ENCODE measurements at regions not wholly inside any gene's neighbourhood (a gene's known extent, or its start where the extent isn't known, plus 50 kb on each side); places are given as distances from the start of the nearest gene placed in this dataset.
"Not testable (repeated sequence)": the region's sequence is repeated elsewhere in the genome, so short reads cannot be mapped to it uniquely, and the experiment has no call there.

- in situ Hi-C loops (cut with HindIII; ENCODE audit: low sequenced_read_pairs): no loop called here
These were observed 177.4 kb upstream of the RREB1 start for GRCh38 chr6:6930223-6930880.

DNA sequence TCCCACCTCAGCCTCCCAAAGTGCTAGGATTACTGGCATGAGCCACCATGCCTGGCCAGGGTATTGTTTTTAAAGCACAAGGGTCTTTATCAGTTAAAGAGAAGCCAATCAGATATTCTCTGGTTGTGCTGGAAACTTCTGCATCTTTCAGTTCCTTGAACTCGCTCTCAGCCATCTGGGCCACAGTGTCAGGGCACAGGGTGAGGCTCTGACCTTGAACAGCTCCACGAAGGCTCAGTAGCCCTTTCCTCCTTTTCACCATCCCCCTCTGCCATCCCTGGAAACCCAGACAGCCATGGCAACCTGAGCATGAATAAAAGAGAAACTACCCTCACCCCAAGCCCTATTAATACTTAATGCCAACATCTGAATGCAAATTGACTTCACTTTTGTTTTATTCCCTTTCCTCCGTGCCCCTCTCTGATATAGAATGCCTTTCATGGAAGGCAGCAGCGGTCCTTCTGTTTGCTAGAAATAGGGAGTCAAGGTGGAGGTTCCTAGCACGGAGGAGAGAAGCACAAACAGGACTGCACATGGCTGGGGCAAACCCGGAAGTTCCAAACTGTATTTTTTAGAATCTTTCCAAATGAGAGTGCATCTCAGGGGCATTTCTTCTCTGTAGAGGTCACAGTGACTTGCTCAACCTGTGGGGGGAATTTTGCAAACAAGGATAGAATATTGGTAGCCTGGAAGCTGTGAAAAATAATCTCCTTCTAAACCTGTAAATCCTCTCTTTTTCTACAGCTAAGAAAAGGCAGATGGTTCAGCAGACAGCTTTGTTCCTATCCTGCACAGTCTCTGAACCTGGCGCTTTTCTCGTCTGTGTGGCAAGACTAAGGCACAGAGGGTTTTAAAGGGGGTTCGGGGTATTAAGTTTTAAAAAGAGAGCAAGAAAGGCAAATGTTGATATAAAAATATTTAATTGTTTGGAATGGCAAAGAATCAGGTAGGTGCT is 176.4 kb upstream of the RREB1 start:
- in situ Hi-C loops (cut with HindIII; ENCODE audit: low sequenced_read_pairs): no loop called here

- in situ Hi-C loops (cut with HindIII; ENCODE audit: low sequenced_read_pairs): no loop called here
These were observed 175.4 kb upstream of the RREB1 start for GRCh38 chr6:6932341-6932740.

- in situ Hi-C loops (cut with HindIII; ENCODE audit: low sequenced_read_pairs): no loop called here
These were observed 174.8 kb upstream of the RREB1 start for GRCh38 chr6:6932968-6933367.

GRCh38 chr6:6940031-6941025 is 167.4 kb upstream of the RREB1 start:
- in situ Hi-C loops (cut with HindIII; ENCODE audit: low sequenced_read_pairs): no loop called here

DNA sequence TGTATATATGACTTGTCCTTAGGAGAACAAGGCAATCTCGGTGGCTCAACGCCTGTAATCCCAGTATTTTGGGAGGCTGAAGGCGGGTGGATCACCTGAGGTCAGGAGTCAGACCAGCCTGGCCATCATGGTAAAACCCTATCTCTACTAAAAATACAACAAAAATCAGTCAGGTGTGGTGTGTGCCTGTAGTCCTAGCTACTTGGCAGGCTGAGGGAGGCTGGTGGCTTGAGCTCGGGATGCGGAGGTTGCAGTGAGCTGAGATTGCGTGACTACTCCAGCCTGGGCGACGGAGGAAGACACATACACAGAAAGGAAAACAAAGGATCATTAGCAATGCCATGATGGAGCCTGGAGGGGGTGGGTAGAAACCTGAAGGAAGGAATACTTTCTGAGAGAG is 166.6 kb upstream of the RREB1 start:
- in situ Hi-C loops (cut with HindIII; ENCODE audit: low sequenced_read_pairs): no loop called here

- in situ Hi-C loops (cut with HindIII; ENCODE audit: low sequenced_read_pairs): no loop called here
These were observed 165.7 kb upstream of the RREB1 start for GRCh38 chr6:6942091-6942490.

DNA sequence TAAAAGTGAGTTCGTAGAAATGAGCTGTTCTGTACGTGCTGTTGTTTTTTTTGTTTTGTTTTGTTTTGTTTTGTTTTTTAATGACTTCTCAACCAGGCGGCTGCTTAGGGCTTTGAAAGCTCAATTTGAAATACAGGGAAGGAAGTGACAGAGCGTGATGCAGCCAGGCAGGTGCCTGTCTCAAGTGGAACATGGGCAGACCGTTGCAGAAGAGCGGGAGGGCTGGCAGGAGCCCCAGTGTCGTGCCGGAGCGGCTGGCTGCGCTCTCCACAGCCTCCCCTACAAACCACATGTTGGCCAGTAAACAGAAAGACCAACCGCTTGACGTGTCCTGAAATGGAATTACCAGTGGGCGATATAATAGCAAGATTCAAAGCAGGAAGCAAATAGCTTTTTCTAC is 164.9 kb upstream of the RREB1 start:
- in situ Hi-C loops (cut with HindIII; ENCODE audit: low sequenced_read_pairs): no loop called here

- in situ Hi-C loops (cut with HindIII; ENCODE audit: low sequenced_read_pairs): no loop called here
These were observed 164.3 kb upstream of the RREB1 start for GRCh38 chr6:6943421-6943820.

DNA sequence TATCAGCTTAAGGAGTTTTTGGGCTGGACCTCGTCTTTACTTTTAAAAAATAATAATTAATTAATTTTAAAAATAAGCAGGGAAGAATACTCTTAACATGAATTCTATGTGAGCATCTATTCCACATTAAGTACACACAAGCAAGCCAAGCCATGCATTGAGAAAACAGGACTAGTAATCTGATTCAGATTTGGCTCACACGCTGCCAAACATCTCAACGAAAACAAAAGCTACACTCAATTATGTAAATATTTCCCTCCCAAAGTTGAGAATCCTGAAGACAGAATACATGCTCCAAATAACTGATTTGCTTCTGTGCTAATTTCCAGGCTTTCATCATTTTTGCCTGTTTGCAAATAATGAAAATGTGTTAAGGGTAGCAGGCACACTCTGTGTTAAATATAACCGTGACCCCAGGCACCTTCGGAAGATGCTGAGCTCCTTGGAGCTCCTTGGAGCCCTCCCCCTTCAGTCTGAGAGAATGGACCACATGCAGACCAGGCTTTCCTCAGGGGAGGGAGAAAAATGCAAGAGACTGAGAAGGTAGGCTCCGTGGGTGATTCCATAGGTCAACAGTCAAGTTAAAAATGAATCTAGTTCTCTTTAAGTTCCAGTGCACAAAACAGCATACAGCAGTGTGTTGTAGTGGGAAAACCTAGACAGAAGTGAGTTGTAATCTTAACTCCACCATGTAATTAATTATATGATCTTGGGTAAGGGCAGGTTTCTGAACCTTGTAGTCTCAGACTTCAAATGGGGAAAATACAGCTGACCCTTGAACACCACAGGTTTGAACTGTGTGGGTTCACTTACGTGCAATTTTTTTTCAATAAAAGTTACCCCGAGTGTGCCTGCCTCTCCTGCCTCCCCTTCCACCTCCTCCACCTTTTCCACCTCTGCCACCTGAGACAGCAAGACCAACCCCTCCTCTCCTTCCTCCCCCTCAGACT is 161.3 kb upstream of the RREB1 start:
- in situ Hi-C loops (cut with HindIII; ENCODE audit: low sequenced_read_pairs): no loop called here

DNA sequence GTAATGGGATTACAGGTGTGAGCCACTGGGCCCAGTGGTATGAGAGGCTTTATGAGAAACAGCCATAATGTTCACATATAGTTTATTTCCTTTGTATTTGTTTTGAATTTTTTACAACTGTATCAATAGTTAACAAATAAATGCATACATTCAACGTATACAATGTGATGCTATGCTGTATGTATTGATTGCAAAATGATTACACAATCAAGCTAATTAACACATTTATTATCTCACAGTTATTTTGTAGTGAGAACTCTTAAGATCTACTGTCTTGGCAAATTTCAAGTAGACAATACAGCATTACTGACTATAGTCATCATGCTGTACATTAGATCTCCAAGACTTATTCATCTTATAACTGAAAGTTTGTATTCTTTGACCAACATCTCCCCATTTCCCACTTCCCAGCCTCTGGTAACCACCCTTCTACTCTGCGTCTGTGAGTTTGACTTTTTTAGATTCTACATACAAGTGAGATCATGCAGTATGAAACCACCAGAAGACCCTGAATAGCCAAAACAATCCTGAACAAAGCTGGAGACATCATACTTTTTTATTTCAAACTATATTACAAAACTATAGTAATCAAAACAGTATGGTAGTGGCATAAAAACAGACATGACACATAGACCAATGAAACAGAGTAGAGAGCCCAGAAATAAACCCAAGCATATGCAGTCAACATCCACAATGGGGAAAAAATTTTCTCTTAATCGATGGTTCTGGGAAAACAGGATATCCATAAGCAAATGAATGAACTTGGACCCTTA is 157.2 kb upstream of the RREB1 start:
- in situ Hi-C loops (cut with HindIII; ENCODE audit: low sequenced_read_pairs): no loop called here

DNA sequence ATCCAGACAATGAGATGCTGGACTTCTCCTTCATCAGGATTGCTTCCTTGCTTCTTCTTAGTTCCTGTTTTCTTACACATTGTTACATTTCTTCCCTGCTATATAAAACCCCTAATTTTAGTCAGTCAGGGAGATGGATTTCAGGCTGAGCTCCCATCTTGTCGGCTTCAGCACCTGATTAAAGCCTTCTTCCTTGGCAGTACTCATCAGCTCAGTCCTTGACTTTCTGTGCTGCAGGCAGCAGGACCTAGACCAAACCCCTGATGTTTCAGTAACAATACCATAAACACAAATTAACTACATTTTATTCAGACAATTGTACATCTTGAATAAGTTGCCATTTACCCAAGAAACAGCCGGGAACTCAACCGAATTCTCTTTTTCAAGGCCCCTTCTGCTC is 156.4 kb upstream of the RREB1 start:
- in situ Hi-C loops (cut with HindIII; ENCODE audit: low sequenced_read_pairs): no loop called here

DNA sequence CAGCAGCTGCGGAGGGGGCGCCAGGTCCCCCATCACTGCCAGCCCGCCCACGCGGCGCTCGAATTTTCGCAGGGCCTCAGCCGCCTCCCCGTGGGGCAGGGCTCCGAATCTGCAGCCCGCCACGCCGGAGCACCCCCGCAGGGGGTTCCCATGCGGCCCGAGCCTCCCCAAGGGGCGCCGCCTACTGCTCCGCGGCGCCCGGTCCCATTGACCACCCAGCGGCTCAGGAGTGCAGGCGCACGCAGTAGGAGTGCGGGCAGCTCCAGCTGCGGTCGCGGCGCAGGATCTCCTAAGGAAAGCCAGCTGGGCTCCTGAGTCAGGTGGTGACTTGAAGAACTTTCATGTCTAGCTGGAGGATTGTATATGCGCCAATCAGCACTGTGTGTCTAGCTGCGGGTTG is 155.3 kb upstream of the RREB1 start:
- in situ Hi-C loops (cut with HindIII; ENCODE audit: low sequenced_read_pairs): no loop called here

DNA sequence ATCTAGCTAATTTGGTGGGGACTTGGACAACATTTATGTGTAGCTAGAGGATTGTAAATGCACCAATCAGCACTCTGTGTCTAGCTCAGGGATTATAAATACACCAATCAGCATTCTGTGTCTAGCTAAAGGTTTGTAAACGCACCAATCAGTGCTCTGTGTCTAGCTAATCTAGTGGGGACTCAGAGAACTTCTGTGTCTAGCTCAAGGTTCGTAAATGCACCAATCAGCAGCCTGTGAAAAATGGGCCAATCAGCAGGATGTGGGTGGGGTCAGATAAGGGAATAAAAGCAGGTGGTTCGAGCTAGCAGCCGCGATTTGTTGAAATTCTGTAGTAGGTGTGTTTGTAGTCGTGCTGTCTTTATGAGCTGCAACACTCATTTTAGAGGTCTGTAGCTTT is 154.8 kb upstream of the RREB1 start:
- in situ Hi-C loops (cut with HindIII; ENCODE audit: low sequenced_read_pairs): not testable (repeated sequence)

- in situ Hi-C loops (cut with HindIII; ENCODE audit: low sequenced_read_pairs): no loop called here
These were observed 147.1 kb upstream of the RREB1 start for GRCh38 chr6:6960571-6961251.

GRCh38 chr6:6962086-6962485 is 145.7 kb upstream of the RREB1 start:
- in situ Hi-C loops (cut with HindIII; ENCODE audit: low sequenced_read_pairs): no loop called here

- in situ Hi-C loops (cut with HindIII; ENCODE audit: low sequenced_read_pairs): no loop called here
These were observed 145.1 kb upstream of the RREB1 start for GRCh38 chr6:6962699-6963098.

GRCh38 chr6:6963390-6963789 is 144.4 kb upstream of the RREB1 start:
- in situ Hi-C loops (cut with HindIII; ENCODE audit: low sequenced_read_pairs): not testable (repeated sequence)

DNA sequence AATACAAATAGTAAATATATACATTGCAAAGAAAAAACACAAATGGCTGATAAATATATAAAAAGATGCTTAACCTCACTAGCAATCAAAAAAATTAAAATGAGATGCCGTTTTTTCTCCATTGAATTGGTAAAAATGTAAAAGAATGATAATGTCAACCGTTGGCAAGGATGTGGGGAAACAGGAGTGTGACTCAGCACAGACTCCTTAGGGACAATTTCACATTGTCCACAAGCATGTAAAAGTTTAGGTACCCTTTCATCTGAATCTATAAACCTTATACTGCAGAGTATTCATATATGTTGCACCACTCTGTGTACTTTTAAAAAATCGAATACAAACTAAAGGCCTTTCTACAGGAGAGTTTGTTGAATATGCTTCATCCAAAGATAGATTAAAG is 143.1 kb upstream of the RREB1 start:
- in situ Hi-C loops (cut with HindIII; ENCODE audit: low sequenced_read_pairs): no loop called here
